Adrenal gland (tissue), 9 donors: ENCODE measurements at regions not wholly inside any gene's neighbourhood (a gene's known extent, or its start where the extent isn't known, plus 50 kb on each side); places are given as distances from the start of the nearest gene placed in this dataset.

Experiments
- DNase-seq, 7 donors: peaks; one replicate each; pipeline ENCODE4 v3.0.0-alpha.2; 2019 to 2020
- H3K27ac ChIP-seq, 5 donors: fragments of 200-600 bp; sonication (generic) in 4 of 5; 1 replicate in 3 of 5; 2 replicates in 2 of 5; pipeline versions ENCODE4 v1.5.1 to v1.8.0; 2016 to 2020; ENCODE audit warnings: mild to moderate bottlenecking in 1 of 5
- H3K27me3 ChIP-seq: fragments of 200-600 bp; 2 replicates; pipeline ENCODE4 v1.8.0; 2021
- H3K36me3 ChIP-seq, 2 donors: fragments of 200-600 bp; replicated peaks in 1 of 2; 1 replicate in 1 of 2; 2 replicates in 1 of 2; pipeline versions ENCODE4 v1.5.1 to v1.8.0; 2018 to 2022
- H3K4me1 ChIP-seq, 2 donors: fragments of 200-600 bp; replicated peaks in 1 of 2; 1 replicate in 1 of 2; 2 replicates in 1 of 2; pipeline versions ENCODE4 v1.5.1 to v1.8.0; 2018 to 2021
- H3K4me3 ChIP-seq, 4 donors: fragments of 200-600 bp; sonication (generic) in 3 of 4; one replicate each; pipeline ENCODE4 v1.5.1; 2016 to 2018
- H3K9me3 ChIP-seq, 3 donors: fragments of 200-600 bp; sonication (generic) in 1 of 3; replicated peaks in 1 of 3; 1 replicate in 2 of 3; 2 replicates in 1 of 3; pipeline versions ENCODE4 v1.5.1 to v1.8.0; 2016 to 2021
- CTCF ChIP-seq, 6 experiments: fragments of 450-650 bp in 4 of 6; fragments of 200-600 bp in 2 of 6; sonication (generic) in 1 of 6; IDR thresholded peaks; 1 replicate in 5 of 6; 2 replicates in 1 of 6; pipeline versions ENCODE4 v1.5.1 to v1.8.0; 2016 to 2021; ENCODE audit warnings: antibody characterized with exemption in 6 of 6, mild to moderate bottlenecking in 2 of 6, moderate library complexity in 1 of 6
- POLR2A ChIP-seq, 2 donors: fragments of 450-650 bp; IDR thresholded peaks; one replicate each; pipeline ENCODE4 v1.6.1; 2017; ENCODE audit warnings: antibody characterized with exemption in 2 of 2, mild to moderate bottlenecking in 2 of 2, moderate library complexity in 1 of 2
- WGBS, 4 donors: extraction: QIAGEN DNeasy Blood & Tissue Kit in 2 of 4; methylation state at CpG; one replicate each; pipeline versions ENCODE4 v1.1.5 to v1.1.7; 2013 to 2017; 5-methylcytosine and 5-hydroxymethylcytosine counted together
- intact Hi-C, 2 donors: fragments of 100-400 bp; cut with DNase I; formaldehyde crosslinking; loops; one replicate each; pipeline versions ENCODE4 v1.14.1 to v1.15.0; 2022 to 2023
- donor health status: healthy with polysubstance abuse.
- donor health status: Bipolar disorder and iron deficiency.
- donor health status: DM: yes; HTN: yes; CAD: no.
- donor health status: DM: no; HTN: no; CAD: no.
- donor health status: DM: no; HTN: no; CAD: no.

GRCh38 chr9:135308821-135309762 is 170.5 kb upstream of the PPP1R26 start:
- WGBS, 4 donors = 77 to 83% (median 81%) methylated on average over 26 to 30 of the region's 30 CpGs
- peak in 1 of 7 donors; percentile 28 for DNase-seq
- Histone ChIP-seq H3K9me3 (no peaks in the 10 kb centered on the region), H3K36me3 (no peaks in the 10 kb centered on the region), H3K27me3 (peaks cover 29% of the 10 kb centered on the region), H3K4me1 (no peaks in the 10 kb centered on the region), H3K4me3 (no peak overlapping the region), H3K27ac (no peak overlapping the region)
- intact Hi-C loops = no loop called here
- no peak for TF ChIP-seq POLR2A (IDR thresholded peaks at IDR 0.05)
- no peak for TF ChIP-seq CTCF (IDR thresholded peaks at IDR 0.05)

- H3K4me3 ChIP-seq = no peak overlapping the region
- WGBS, 4 donors = 83 to 92% (median 86%) methylated on average over 8 to 11 of the region's 11 CpGs
- intact Hi-C loops = no loop called here
- no peaks in the 10 kb centered on the region for H3K4me1 ChIP-seq
- DNase-seq = peak in 1 of 7 donors; percentile 30
- no peaks in the 10 kb centered on the region for H3K36me3 ChIP-seq
- TF ChIP-seq CTCF (IDR thresholded peaks at IDR 0.05) (no peak), POLR2A (IDR thresholded peaks at IDR 0.05) (no peak)
- no peak overlapping the region for H3K27ac ChIP-seq
- H3K9me3 ChIP-seq = no peaks in the 10 kb centered on the region
- peaks cover 29% of the 10 kb centered on the region for H3K27me3 ChIP-seq
These were observed 169.8 kb upstream of the PPP1R26 start for GRCh38 chr9:135309763-135310125.

GRCh38 chr9:135310134-135310533 is 169.4 kb upstream of the PPP1R26 start:
- no peak for TF ChIP-seq POLR2A (IDR thresholded peaks at IDR 0.05)
- TF ChIP-seq CTCF (IDR thresholded peaks at IDR 0.05) = no peak
- Histone ChIP-seq H3K4me3 (no peak overlapping the region), H3K27ac (no peak overlapping the region), H3K9me3 (no peaks in the 10 kb centered on the region), H3K36me3 (no peaks in the 10 kb centered on the region), H3K4me1 (no peaks in the 10 kb centered on the region), H3K27me3 (peaks cover 29% of the 10 kb centered on the region)
- peak in 1 of 7 donors; percentile 41 for DNase-seq
- WGBS, 4 donors = 68 to 75% (median 71%) methylated on average over 8 of the region's 8 CpGs
- intact Hi-C loops = no loop called here

GRCh38 chr9:135315572-135315971 is 164.0 kb upstream of the PPP1R26 start:
- WGBS, 4 donors = 89 to 91% (median 91%) methylated on average over 9 of the region's 9 CpGs
- Histone ChIP-seq H3K36me3 (no peaks in the 10 kb centered on the region), H3K27me3 (peaks cover 8% of the 10 kb centered on the region), H3K27ac (no peak overlapping the region), H3K9me3 (no peaks in the 10 kb centered on the region), H3K4me1 (no peaks in the 10 kb centered on the region), H3K4me3 (no peak overlapping the region)
- intact Hi-C loops = no loop called here
- DNase-seq = peak in 1 of 7 donors; percentile 9
- TF ChIP-seq CTCF (IDR thresholded peaks at IDR 0.05) (no peak), POLR2A (IDR thresholded peaks at IDR 0.05) (no peak)
